Kidney (tissue), 13 donors: ENCODE measurements at regions not wholly inside any gene's neighbourhood (a gene's known extent, or its start where the extent isn't known, plus 50 kb on each side); places are given as distances from the start of the nearest gene placed in this dataset.

ENCODE experiments used
- DNase-seq, 5 donors: peaks; one replicate each; pipeline ENCODE4 v3.0.0-alpha.2; 2013 to 2020
- FAIRE-seq: peaks from 2 replicates; lab custom pipeline; 2012; peaks lifted over from hg19 to GRCh38; lab: Jason Lieb, UNC
- H3K27ac ChIP-seq, 2 donors: one replicate each; pipeline ENCODE4 v1.7.0; 2013; ENCODE audit warnings: low read depth in 2 of 2, low read length in 2 of 2, inconsistent platforms in 1 of 2
- H3K27me3 ChIP-seq: one replicate; pipeline ENCODE4 v1.7.1; 2013; ENCODE audit warnings: low read length, inconsistent platforms; ENCODE audit not compliant: control insufficient read depth, insufficient read depth
- H3K36me3 ChIP-seq, 3 donors: one replicate each; pipeline versions ENCODE4 v1.7.0 to v1.7.1; 2013; ENCODE audit warnings: low read length in 3 of 3, control low read depth in 1 of 3, inconsistent platforms in 1 of 3; ENCODE audit not compliant: insufficient read depth in 3 of 3, control insufficient read depth in 2 of 3
- H3K4me1 ChIP-seq, 3 donors: one replicate each; pipeline versions ENCODE4 v1.7.0 to v1.7.1; 2013; ENCODE audit warnings: low read length in 3 of 3, inconsistent platforms in 1 of 3, low read depth in 1 of 3; ENCODE audit not compliant: control insufficient read depth in 2 of 3, insufficient read depth in 2 of 3
- H3K4me3 ChIP-seq, 3 donors: one replicate each; pipeline versions ENCODE4 v1.7.0 to v1.8.1; 2013; ENCODE audit warnings: low read length in 3 of 3, control low read depth in 1 of 3, inconsistent platforms in 1 of 3
- H3K9ac ChIP-seq, 3 donors: one replicate each; pipeline versions ENCODE4 v1.7.0 to v1.7.1; 2013; ENCODE audit warnings: low read length in 3 of 3, control low read depth in 1 of 3, inconsistent platforms in 1 of 3
- H3K9me3 ChIP-seq, 3 donors: one replicate each; pipeline versions ENCODE4 v1.7.0 to v1.7.1; 2013; ENCODE audit warnings: low read length in 3 of 3, control low read depth in 1 of 3, inconsistent platforms in 1 of 3; ENCODE audit not compliant: control insufficient read depth in 2 of 3, insufficient read depth in 1 of 3
- CTCF ChIP-seq: IDR thresholded peaks from 3 replicates; pipeline ENCODE4 v1.5.1; 2012; ENCODE audit warnings: mild to moderate bottlenecking, moderate library complexity, borderline replicate concordance; ENCODE audit not compliant: insufficient read depth; ENCODE audit errors: extremely low read depth
- intact Hi-C: fragments of 100-400 bp; cut with DNase I; formaldehyde crosslinking; loops from one replicate; pipeline ENCODE4 v1.11.1; 2022
- donor health status: control.
- donor health status: control.
- donor health status: control.
- donor health status: control.
- donor health status: control.
- donor health status: DM: yes; HTN: yes; CAD: no.
- donor health status: Normal renal cell carcinoma (clear cell type).

- H3K4me1 ChIP-seq, result no peaks in the 10 kb centered on the region
- H3K36me3 ChIP-seq, result no peaks in the 10 kb centered on the region
- FAIRE-seq, result no peak
- peaks cover 13% of the 10 kb centered on the region for H3K27me3 ChIP-seq
- TF ChIP-seq CTCF, result no peak
- H3K4me3 ChIP-seq, result no peak overlapping the region
- peaks cover 0 to 4% (median 0%) of the 10 kb centered on the region in 3 donors for H3K9me3 ChIP-seq
- H3K27ac ChIP-seq, result no peak overlapping the region
- H3K9ac ChIP-seq, result no peak overlapping the region
- intact Hi-C loops, result no loop called here
- no peak for DNase-seq
Measured at GRCh38 chr13:111541345-111541744, 220.9 kb downstream of the TEX29 start.

DNA sequence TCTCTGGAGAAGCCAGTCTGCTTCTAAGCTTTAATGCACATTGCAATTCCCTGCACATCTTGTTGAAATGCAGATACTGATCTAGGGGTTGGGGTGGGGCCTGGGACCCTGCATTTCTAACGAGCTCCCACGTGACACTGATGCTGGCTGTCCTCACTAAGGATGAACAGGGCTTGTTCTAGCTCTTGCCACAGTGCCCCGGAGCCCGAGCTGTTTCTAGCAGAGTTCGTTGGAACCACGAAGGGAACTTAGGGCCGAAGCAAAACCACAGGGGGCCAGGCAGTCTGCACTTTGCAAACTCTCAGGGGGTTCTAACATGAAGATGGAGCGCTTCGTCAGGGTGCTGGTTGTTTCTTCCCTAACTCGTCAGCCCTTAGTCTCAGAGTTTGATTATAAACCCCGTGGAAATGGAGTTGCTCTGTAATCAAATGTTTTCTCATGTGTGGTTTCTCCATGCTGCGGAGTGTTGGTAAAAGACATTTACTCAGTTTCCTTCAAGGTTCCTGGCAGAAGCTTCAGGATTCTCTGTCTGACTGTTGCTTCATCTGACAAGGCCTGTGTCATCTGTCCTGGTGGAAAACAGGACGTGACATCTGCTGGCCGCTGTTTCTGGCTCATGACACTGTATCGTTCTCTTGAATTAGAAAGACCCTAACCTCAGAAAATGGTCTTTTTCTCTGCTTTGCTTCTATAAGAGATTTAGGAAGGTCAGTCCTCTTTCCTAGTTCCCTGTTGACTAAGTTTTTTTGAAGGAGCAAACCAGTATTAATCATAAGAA lies 221.5 kb downstream of the TEX29 start:
- no peak for FAIRE-seq
- H3K27me3 ChIP-seq, result peaks cover 8% of the 10 kb centered on the region
- no peak for TF ChIP-seq CTCF
- no peak overlapping the region for H3K9ac ChIP-seq
- H3K4me3 ChIP-seq, result no peak overlapping the region
- peak in 1 of 5 donors; percentile 39 for DNase-seq
- no peaks in the 10 kb centered on the region for H3K4me1 ChIP-seq
- H3K36me3 ChIP-seq, result no peaks in the 10 kb centered on the region
- intact Hi-C loops, result no loop called here
- H3K27ac ChIP-seq, result no peak overlapping the region
- H3K9me3 ChIP-seq, result peaks cover 0 to 4% (median 0%) of the 10 kb centered on the region in 3 donors

- intact Hi-C loops, result no loop called here
- no peak overlapping the region for H3K27ac ChIP-seq
Measured at GRCh38 chr13:111542530-111543341, 222.3 kb downstream of the TEX29 start.

More at GRCh38 chr13:111542530-111543341, 222.3 kb downstream of the TEX29 start:
- Histone ChIP-seq H3K36me3 (no peaks in the 10 kb centered on the region), H3K9ac (no peak overlapping the region), H3K4me3 (no peak overlapping the region), H3K9me3 (peaks cover 0 to 4% (median 0%) of the 10 kb centered on the region in 3 donors), H3K4me1 (no peaks in the 10 kb centered on the region), H3K27me3 (peaks cover 5% of the 10 kb centered on the region)
- no peak for TF ChIP-seq CTCF
- DNase-seq (peak in 1 of 5 donors; percentile 48), FAIRE-seq (no peak)
